Epithelial cell of esophagus (primary cell): ENCODE measurements at regions not wholly inside any gene's neighbourhood (a gene's known extent, or its start where the extent isn't known, plus 50 kb on each side); places are given as distances from the start of the nearest gene placed in this dataset.

Source experiments
- DNase-seq: peaks from one replicate; pipeline ENCODE4 v3.0.0; 2010; ENCODE audit warnings: low read depth
- H3K4me3 ChIP-seq: 2 replicates; pipeline ENCODE4 v1.5.1; 2011; ENCODE audit warnings: mild to moderate bottlenecking, low read length, control low read depth
- TF ChIP-seq, protein P1 (sequence below): IDR thresholded peaks from 2 replicates; pipeline ENCODE4 v1.5.1; 2011; ENCODE audit warnings: low read depth, mild to moderate bottlenecking, low read length, control low read depth, inconsistent platforms; ENCODE audit not compliant: insufficient read depth; ENCODE audit errors: missing control alignments

DNA sequence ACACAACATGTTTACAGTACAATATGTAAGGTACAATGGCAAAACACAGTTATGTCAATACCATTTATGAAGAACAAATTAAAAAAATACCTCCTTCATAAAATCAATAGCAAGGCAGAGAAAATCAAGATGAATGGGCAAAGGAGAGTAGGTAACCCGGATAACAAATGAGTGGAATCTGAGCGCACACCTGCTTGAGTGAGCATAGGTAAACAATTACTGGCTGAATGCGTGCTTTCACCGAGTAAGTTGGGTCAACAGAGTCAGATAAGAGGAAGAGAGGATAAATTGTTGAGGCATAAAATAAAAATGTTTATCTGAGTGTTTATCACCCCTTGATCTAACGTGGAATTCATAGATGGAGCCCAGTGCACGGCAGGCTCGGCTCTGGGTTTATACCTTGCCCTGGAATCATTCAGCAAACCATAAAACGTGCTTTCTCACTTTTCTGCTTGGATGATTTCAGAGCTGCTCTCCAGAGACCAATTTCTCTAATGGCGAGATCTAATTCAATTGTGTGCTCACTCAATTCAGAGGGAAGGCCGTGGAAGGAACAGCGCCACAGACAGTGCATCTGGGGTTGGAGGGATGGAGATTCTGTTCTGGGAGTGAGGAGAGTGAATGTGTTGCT is 224.8 kb upstream of the MAP3K7 start:
- TF ChIP-seq, protein P1, sequence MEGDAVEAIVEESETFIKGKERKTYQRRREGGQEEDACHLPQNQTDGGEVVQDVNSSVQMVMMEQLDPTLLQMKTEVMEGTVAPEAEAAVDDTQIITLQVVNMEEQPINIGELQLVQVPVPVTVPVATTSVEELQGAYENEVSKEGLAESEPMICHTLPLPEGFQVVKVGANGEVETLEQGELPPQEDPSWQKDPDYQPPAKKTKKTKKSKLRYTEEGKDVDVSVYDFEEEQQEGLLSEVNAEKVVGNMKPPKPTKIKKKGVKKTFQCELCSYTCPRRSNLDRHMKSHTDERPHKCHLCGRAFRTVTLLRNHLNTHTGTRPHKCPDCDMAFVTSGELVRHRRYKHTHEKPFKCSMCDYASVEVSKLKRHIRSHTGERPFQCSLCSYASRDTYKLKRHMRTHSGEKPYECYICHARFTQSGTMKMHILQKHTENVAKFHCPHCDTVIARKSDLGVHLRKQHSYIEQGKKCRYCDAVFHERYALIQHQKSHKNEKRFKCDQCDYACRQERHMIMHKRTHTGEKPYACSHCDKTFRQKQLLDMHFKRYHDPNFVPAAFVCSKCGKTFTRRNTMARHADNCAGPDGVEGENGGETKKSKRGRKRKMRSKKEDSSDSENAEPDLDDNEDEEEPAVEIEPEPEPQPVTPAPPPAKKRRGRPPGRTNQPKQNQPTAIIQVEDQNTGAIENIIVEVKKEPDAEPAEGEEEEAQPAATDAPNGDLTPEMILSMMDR = no peak
- H3K4me3 ChIP-seq = no peak overlapping the region
- no peak for DNase-seq

DNA sequence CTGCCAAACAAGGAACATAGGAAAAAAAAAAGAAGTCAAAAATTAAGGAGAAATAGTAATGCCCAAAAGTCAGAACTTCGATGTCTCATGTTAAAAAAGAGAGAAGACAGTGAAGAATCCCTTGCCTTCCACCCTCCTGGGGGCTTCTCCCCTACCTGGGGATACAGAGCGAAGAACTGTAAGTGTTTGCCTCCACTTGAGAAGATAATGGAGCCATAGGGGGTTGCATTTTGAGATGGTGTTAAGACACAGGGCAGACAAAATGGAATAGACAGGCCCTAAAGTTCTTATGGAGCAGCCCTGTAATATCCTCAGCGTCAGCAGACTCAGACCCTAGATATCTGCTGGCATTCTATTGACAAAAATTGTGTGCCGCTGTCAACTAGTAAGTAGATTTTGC is 222.2 kb upstream of the MAP3K7 start:
- TF ChIP-seq, protein P1 = no peak
- no peak for DNase-seq
- H3K4me3 ChIP-seq = no peak overlapping the region

DNA sequence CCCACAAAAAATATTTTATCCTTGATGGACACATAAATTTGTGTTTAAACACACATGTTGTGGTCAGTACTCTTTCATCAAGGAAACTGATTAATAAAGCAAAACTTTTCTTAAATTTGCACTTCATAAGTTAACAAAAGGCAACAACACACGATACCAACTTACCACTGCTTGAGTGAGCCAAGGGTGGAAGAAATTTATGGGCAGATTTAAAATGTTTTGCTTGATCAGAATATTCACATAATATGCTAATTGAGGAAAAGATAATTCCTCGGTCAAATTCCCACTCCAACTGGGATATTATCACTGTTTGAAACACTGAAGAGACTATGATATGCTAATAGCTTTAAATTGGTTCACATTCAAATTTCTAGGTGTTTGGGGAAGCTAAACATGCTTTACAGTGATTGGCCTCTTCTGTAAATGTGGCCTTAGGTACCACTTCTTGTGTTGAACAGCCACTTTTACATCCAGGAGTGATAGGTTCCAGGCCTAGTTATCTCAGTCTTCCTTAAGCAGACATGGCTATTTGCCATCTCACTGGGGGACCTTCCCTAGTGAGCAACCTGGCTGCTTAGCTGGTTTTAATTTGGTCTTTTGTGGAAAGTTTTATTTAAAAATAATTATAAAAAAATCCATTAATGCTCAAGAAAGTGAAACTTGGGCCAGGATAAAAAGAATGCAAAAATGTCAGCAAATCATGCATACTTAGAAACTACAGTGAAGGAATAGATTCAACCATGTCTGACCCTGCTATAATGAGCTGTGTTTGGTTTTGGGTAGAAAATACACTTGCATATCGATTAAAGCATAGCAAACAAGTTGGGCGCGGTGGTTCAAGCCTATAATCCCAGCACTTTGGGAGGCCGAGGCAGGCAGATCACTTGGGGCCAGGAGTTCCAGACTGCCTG is 221.2 kb upstream of the MAP3K7 start:
- H3K4me3 ChIP-seq = no peak overlapping the region

DNA sequence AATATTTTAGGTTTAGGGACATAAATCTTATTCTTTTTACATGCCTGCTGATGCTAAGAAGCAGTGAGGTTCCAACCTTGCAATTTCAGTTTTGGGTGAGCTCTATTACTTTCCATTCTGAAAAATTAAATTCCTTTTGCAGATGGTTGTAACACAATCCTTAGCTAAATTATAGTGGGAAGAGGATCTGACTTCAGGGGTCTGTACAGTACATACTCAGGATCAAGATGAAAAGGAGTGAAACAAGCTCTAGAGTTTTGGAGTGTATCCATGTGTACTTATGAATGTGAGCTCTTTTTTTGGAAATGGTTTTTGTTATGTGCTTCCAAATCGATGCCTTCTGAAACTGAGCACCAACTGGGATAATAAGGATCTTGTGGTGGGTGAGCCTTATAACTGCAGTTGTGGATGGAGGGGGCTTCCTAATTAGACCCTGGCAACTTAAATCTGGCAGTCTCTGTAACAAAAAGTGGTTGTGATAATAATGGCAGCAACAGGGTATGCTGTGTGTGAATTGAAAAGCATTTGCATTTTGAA is 218.8 kb upstream of the MAP3K7 start:
- no peak for DNase-seq
- no peak overlapping the region for H3K4me3 ChIP-seq
- TF ChIP-seq, protein P1 = no peak

More for the DNA sequence above, 221.2 kb upstream of the MAP3K7 start:
- TF ChIP-seq, protein P1 = no peak
- no peak for DNase-seq

DNA sequence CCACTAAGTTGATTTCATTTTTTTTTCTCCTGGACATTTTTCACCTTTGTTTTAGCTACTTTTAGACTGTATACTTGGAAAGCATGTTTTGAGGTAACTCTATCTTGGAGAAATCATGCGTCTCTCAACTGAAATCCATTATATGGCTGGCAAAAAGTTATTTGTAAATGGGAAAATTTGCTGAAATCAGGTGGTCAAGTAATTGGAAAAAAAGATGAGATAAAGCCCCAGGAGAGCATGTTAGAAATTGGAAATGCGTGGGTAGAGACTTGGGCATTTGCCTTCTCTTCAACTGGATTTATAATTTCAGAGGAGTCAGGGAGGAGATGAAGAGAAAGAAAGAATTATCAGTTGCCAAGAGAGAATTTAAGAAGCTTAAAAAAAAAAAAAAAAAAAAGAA is 217.1 kb upstream of the MAP3K7 start:
- DNase-seq = no peak
- TF ChIP-seq, protein P1 = no peak
- no peak overlapping the region for H3K4me3 ChIP-seq

DNA sequence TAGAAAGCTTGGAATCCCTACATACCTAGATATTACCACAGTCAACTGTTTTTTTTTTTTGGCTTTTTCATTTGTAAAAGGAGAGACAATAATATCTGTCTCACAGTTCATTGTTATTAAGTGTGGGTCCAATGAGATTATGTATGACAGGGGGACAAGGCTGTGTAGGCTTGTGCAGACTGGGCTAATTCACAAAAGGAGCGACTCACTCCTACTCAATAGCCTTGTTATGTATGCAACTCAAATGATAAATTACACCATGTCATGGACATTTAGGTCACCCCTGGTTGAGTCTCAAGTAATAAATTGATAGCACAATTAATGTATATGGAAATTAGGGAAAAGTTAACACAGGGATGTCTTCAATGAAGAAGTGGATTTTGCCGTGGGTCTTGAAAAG is 208.2 kb upstream of the MAP3K7 start:
- peak; percentile 3 for DNase-seq
- TF ChIP-seq, protein P1 = no peak
- no peak overlapping the region for H3K4me3 ChIP-seq

DNA sequence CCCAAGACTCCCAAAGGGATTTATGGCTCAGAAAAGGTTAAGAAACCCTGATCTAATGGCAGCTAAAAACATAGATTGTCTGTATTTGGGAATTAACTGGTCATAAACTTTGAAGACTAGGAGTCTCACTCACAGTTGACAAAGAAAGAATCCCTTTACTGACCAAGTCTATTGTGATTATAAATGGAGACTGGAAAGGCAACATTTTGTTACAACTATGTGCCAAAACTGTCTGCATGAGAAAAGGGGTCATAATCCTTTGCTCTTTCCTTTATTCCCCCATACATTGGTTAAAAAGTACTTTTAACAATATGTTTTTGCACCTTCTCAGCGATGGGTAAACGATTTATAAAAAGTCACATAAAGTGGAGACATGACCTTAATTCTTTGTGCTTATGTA is 206.9 kb upstream of the MAP3K7 start:
- DNase-seq = no peak
- TF ChIP-seq, protein P1 = no peak
- no peak overlapping the region for H3K4me3 ChIP-seq
